WTC11 (cell line): ENCODE measurements at regions not wholly inside any gene's neighbourhood (a gene's known extent, or its start where the extent isn't known, plus 50 kb on each side); places are given as distances from the start of the nearest gene placed in this dataset.

Experiments
- ATAC-seq: fragments of 200-7000 bp; cut with Tn5 transposase; 2 replicates; pipeline ENCODE4 v1.10.0; 2021; ENCODE audit warnings: mild to moderate bottlenecking, moderate library complexity
- CTCF ChIA-PET: fragments of 300-600 bp; sonication (Branson Sonifier 250); formaldehyde crosslinking; loops from one replicate; lab custom pipeline; 2021; ENCODE audit warnings: antibody characterized with exemption; lab: Charles Lee
- POLR2A ChIA-PET: fragments of 350-600 bp; sonication (Branson Sonifier 250); formaldehyde crosslinking; loops from one replicate; lab custom pipeline; 2021; ENCODE audit warnings: antibody characterized with exemption; lab: Charles Lee
- DNase-seq: peaks from one replicate; pipeline ENCODE4 v3.0.0; 2021; ENCODE audit warnings: low spot score
- H3K27ac Mint-ChIP-seq: 2 replicates; pipeline ENCODE4 v1.8.0; 2021; ENCODE audit warnings: mixed read lengths
- H3K27me3 Mint-ChIP-seq: 2 replicates; pipeline ENCODE4 v1.8.0; 2021; ENCODE audit warnings: low read depth, mild to moderate bottlenecking, moderate library complexity, mixed read lengths
- H3K36me3 Mint-ChIP-seq: 2 replicates; pipeline ENCODE4 v1.8.0; 2021; ENCODE audit warnings: mixed read lengths
- H3K4me1 Mint-ChIP-seq: 2 replicates; pipeline ENCODE4 v1.8.0; 2022; ENCODE audit warnings: mixed read lengths
- H3K4me3 Mint-ChIP-seq: 2 replicates; pipeline ENCODE4 v1.8.0; 2021; ENCODE audit warnings: mild to moderate bottlenecking, moderate library complexity, mixed read lengths
- H3K9me3 Mint-ChIP-seq: 2 replicates; pipeline ENCODE4 v1.8.0; 2021; ENCODE audit warnings: mixed read lengths
- FOXJ3 ChIP-seq: sonication (generic); formaldehyde crosslinking; IDR thresholded peaks from 2 replicates; pipeline ENCODE4 v1.9.0; 2021; ENCODE audit warnings: missing genetic modification reagents, mild to moderate bottlenecking, borderline replicate concordance
- HMGA2 ChIP-seq: fragments of 250-450 bp; sonication (Bioruptor Pico); IDR thresholded peaks from 2 replicates; pipeline ENCODE4 v1.4.0; 2021; ENCODE audit warnings: mild to moderate bottlenecking, moderate library complexity
- MXD4 ChIP-seq: fragments of 250-450 bp; sonication (Bioruptor Pico); IDR thresholded peaks from 2 replicates; pipeline ENCODE4 v1.8.0; 2021; ENCODE audit warnings: mild to moderate bottlenecking, moderate library complexity, borderline replicate concordance
- SMAD4 ChIP-seq: sonication (generic); formaldehyde crosslinking; IDR thresholded peaks from 2 replicates; pipeline ENCODE4 v1.8.0; 2022; ENCODE audit warnings: mild to moderate bottlenecking, missing genetic modification reagents
- TEAD1 ChIP-seq: sonication (generic); formaldehyde crosslinking; IDR thresholded peaks from 2 replicates; pipeline ENCODE4 v1.8.0; 2022; ENCODE audit warnings: mild to moderate bottlenecking, missing genetic modification reagents
- ZBTB21 ChIP-seq: sonication (generic); formaldehyde crosslinking; IDR thresholded peaks from 2 replicates; pipeline ENCODE4 v1.8.1; 2023; ENCODE audit warnings: mild to moderate bottlenecking, missing genetic modification reagents, borderline replicate concordance
- ZNF121 ChIP-seq: sonication (generic); formaldehyde crosslinking; IDR thresholded peaks from 2 replicates; pipeline ENCODE4 v1.8.0; 2023; ENCODE audit warnings: missing genetic modification reagents
- ZNF219 ChIP-seq: sonication (generic); formaldehyde crosslinking; IDR thresholded peaks from 2 replicates; pipeline ENCODE4 v1.8.0; 2023; ENCODE audit warnings: missing genetic modification reagents, mild to moderate bottlenecking, borderline replicate concordance
- ZNF396 ChIP-seq: fragments of 250-450 bp; sonication (Bioruptor Pico); IDR thresholded peaks from 2 replicates; pipeline ENCODE4 v1.8.0; 2021; ENCODE audit warnings: mild to moderate bottlenecking, moderate library complexity, borderline replicate concordance
- ZNF416 ChIP-seq: fragments of 250-450 bp; sonication (Bioruptor Pico); IDR thresholded peaks from 2 replicates; pipeline ENCODE4 v1.9.0; 2021; ENCODE audit warnings: mild to moderate bottlenecking, inconsistent platforms
- TF ChIP-seq, protein P1 (sequence below): sonication (generic); formaldehyde crosslinking; IDR thresholded peaks from 2 replicates; pipeline ENCODE4 v1.8.1; 2022; ENCODE audit warnings: low read depth, mild to moderate bottlenecking, moderate library complexity, missing genetic modification reagents, borderline replicate concordance
- TF ChIP-seq, protein P2 (sequence below): sonication (generic); formaldehyde crosslinking; IDR thresholded peaks from 2 replicates; pipeline ENCODE4 v1.8.0; 2023; ENCODE audit warnings: mild to moderate bottlenecking, missing genetic modification reagents
- TF ChIP-seq, protein P3 (sequence below): sonication (generic); formaldehyde crosslinking; IDR thresholded peaks from 2 replicates; pipeline ENCODE4 v1.8.0; 2023; ENCODE audit warnings: missing genetic modification reagents
- TF ChIP-seq, protein P4 (sequence below): sonication (generic); formaldehyde crosslinking; conservative IDR thresholded peaks from 2 replicates; pipeline ENCODE4 v1.8.1; 2023; ENCODE audit warnings: mild to moderate bottlenecking, low read depth, missing genetic modification reagents, moderate library complexity
- TF ChIP-seq, protein P5 (sequence below): sonication (generic); formaldehyde crosslinking; IDR thresholded peaks from 2 replicates; pipeline ENCODE4 v1.8.0; 2022; ENCODE audit warnings: mild to moderate bottlenecking, missing genetic modification reagents

DNA sequence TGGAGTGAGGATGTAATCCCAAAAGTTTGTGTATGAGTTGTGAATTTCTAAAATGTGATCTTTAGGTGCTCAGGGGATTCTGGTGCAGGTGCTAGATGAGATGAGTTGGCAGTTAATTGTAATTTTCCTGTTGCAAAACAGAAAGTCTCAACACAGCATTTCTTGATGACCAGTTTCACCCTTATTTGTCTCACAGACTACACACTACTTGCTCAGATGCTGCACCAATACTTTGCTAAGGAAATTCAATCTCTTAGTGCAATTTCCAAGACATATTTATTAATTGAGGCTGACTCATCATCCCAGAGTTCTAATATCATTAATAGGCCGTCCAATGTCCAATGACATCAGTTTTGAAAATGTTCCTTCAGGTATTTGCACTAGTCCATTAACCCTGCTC, 159.2 kb upstream of the SFRP2 start:
- TF ChIP-seq, protein P1, sequence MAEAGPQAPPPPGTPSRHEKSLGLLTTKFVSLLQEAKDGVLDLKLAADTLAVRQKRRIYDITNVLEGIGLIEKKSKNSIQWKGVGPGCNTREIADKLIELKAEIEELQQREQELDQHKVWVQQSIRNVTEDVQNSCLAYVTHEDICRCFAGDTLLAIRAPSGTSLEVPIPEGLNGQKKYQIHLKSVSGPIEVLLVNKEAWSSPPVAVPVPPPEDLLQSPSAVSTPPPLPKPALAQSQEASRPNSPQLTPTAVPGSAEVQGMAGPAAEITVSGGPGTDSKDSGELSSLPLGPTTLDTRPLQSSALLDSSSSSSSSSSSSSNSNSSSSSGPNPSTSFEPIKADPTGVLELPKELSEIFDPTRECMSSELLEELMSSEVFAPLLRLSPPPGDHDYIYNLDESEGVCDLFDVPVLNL (CRISPR knock-in tag), result no peak
- no peak for TF ChIP-seq SMAD4 (CRISPR knock-in tag)
- no peak for TF ChIP-seq ZNF121 (CRISPR knock-in tag)
- no peak for TF ChIP-seq ZNF396 (CRISPR knock-in tag)
- TF ChIP-seq ZNF416 (CRISPR knock-in tag), result no peak
- TF ChIP-seq, protein P2, sequence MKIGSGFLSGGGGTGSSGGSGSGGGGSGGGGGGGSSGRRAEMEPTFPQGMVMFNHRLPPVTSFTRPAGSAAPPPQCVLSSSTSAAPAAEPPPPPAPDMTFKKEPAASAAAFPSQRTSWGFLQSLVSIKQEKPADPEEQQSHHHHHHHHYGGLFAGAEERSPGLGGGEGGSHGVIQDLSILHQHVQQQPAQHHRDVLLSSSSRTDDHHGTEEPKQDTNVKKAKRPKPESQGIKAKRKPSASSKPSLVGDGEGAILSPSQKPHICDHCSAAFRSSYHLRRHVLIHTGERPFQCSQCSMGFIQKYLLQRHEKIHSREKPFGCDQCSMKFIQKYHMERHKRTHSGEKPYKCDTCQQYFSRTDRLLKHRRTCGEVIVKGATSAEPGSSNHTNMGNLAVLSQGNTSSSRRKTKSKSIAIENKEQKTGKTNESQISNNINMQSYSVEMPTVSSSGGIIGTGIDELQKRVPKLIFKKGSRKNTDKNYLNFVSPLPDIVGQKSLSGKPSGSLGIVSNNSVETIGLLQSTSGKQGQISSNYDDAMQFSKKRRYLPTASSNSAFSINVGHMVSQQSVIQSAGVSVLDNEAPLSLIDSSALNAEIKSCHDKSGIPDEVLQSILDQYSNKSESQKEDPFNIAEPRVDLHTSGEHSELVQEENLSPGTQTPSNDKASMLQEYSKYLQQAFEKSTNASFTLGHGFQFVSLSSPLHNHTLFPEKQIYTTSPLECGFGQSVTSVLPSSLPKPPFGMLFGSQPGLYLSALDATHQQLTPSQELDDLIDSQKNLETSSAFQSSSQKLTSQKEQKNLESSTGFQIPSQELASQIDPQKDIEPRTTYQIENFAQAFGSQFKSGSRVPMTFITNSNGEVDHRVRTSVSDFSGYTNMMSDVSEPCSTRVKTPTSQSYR (CRISPR knock-in tag), result no peak
- TF ChIP-seq, protein P3, sequence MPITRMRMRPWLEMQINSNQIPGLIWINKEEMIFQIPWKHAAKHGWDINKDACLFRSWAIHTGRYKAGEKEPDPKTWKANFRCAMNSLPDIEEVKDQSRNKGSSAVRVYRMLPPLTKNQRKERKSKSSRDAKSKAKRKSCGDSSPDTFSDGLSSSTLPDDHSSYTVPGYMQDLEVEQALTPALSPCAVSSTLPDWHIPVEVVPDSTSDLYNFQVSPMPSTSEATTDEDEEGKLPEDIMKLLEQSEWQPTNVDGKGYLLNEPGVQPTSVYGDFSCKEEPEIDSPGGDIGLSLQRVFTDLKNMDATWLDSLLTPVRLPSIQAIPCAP (CRISPR knock-in tag), result no peak
- TF ChIP-seq, protein P4, sequence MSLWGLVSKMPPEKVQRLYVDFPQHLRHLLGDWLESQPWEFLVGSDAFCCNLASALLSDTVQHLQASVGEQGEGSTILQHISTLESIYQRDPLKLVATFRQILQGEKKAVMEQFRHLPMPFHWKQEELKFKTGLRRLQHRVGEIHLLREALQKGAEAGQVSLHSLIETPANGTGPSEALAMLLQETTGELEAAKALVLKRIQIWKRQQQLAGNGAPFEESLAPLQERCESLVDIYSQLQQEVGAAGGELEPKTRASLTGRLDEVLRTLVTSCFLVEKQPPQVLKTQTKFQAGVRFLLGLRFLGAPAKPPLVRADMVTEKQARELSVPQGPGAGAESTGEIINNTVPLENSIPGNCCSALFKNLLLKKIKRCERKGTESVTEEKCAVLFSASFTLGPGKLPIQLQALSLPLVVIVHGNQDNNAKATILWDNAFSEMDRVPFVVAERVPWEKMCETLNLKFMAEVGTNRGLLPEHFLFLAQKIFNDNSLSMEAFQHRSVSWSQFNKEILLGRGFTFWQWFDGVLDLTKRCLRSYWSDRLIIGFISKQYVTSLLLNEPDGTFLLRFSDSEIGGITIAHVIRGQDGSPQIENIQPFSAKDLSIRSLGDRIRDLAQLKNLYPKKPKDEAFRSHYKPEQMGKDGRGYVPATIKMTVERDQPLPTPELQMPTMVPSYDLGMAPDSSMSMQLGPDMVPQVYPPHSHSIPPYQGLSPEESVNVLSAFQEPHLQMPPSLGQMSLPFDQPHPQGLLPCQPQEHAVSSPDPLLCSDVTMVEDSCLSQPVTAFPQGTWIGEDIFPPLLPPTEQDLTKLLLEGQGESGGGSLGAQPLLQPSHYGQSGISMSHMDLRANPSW (CRISPR knock-in tag), result no peak
- TF ChIP-seq TEAD1, result no peak
- no peak for TF ChIP-seq ZNF219 (CRISPR knock-in tag)
- no peak for TF ChIP-seq ZBTB21 (CRISPR knock-in tag)
- TF ChIP-seq FOXJ3 (CRISPR knock-in tag), result no peak
- H3K36me3 Mint-ChIP-seq, result no peaks in the 10 kb centered on the region
- ChIA-PET POLR2A (no interaction called here), CTCF (interaction anchor here (1.2 kb wide), 1 partner anchor 172 kb away, joined by 3 read pairs; no protein-coding TSS in a partner anchor)
- H3K27ac Mint-ChIP-seq, result no peak overlapping the region
- ATAC-seq, result no peak
- H3K27me3 Mint-ChIP-seq, result no peaks in the 10 kb centered on the region
- no peak overlapping the region for H3K4me3 Mint-ChIP-seq
- H3K9me3 Mint-ChIP-seq, result no peaks in the 10 kb centered on the region
- no peaks in the 10 kb centered on the region for H3K4me1 Mint-ChIP-seq
- DNase-seq, result no peak

DNA sequence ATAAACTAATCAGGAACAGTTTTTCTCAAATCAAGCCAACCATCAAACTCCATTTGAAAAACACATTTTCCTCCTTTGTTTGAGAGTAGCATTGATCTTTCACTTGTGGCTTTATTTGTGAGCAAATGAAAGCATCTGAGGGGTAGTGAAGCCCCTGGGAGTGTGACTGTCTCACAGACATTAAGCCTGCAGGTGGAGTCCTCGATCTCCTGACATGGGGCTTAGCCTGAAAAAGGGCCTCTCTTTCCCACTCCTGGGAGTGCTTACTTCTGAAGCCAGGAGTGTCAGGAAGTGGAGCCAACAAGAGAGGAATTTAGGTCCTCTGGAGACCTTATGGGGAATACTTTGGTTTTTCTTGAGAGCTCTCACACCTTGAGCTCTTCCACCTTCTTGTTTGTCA, 158.2 kb upstream of the SFRP2 start:
- no peak for TF ChIP-seq MXD4 (CRISPR knock-in tag)
- no peak for TF ChIP-seq HMGA2
- TF ChIP-seq, protein P5, sequence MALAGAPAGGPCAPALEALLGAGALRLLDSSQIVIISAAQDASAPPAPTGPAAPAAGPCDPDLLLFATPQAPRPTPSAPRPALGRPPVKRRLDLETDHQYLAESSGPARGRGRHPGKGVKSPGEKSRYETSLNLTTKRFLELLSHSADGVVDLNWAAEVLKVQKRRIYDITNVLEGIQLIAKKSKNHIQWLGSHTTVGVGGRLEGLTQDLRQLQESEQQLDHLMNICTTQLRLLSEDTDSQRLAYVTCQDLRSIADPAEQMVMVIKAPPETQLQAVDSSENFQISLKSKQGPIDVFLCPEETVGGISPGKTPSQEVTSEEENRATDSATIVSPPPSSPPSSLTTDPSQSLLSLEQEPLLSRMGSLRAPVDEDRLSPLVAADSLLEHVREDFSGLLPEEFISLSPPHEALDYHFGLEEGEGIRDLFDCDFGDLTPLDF, result no peak
- TF ChIP-seq, all 79 proteins: peak for 0
- Mint-ChIP-seq H3K4me1 (no peaks in the 10 kb centered on the region), H3K4me3 (no peak overlapping the region), H3K27me3 (no peaks in the 10 kb centered on the region), H3K27ac (no peak overlapping the region), H3K9me3 (no peaks in the 10 kb centered on the region), H3K36me3 (no peaks in the 10 kb centered on the region)
- DNase-seq (no peak), ATAC-seq (peak; percentile 92)
- CTCF ChIA-PET, result interaction anchor here (0.6 to 1.2 kb wide), 2 partner anchors 161 to 172 kb away, joined by 3 read pairs; no protein-coding TSS in a partner anchor
- POLR2A ChIA-PET, result no interaction called here
